ENCODE measurements at regions not wholly inside any gene's neighbourhood (a gene's known extent, or its start where the extent isn't known, plus 50 kb on each side); places are given as distances from the start of the nearest gene placed in this dataset.

DNA sequence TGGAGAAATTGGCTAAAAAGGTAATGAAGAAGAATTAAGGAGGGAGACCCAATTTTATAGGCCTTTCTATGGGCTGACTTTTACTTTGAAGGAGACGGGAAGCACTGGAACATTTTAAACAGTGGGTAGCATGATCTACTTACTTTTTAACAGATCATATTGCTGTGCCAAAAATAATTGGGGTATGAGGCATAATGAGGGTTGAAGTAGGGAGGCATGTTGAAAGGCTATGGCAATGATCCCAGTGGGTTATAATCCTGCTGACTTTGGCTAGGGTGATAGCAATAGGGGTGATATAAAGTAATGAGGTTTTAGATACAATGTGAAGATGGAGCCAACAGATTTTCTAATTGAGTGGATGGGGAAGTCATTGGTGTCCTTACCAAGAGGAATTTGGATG is 73.2 kb downstream of the GPR37 start:
- H3K27ac ChIP-seq: no peak overlapping the region
- WGBS, 10 experiments: 57 to 100% (median 86%) methylated on average over 1 of the region's 1 CpG; no CpG with 5 or more reads in 4 of the 10 experiments
- no peak overlapping the region for H3K4me3 ChIP-seq
- in situ Hi-C loops (cut with MboI; ENCODE audit: low pct_unique_long_range_greater_than_20kb in 2 of 9, low sequenced_read_pairs in 9 of 9, unreplicated experiment in 9 of 9): no loop called here
- H3K4me1 ChIP-seq (replicated peaks in 1 of 2): no peaks in the 10 kb centered on the region
- no peak for ATAC-seq (replicated peaks in 6 of 8)

DNA sequence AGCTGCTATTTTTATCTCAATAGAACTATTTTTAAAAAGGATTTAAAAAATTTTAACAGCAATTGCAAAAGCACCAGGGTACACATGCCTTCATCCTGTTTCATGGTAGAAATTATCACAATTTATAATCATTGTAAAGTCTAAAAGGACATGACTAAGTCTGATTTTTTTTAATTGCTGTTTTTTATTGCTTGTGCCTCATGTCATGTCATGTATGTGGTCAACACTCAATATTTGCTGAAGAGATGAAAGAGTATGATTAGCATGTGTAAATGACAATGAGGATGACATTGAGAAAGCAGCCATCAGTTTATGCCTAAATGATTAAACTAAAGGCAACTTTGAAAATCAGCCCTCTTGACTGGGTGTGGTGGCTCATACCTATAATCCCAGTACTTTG is 74.8 kb downstream of the GPR37 start:
- no peak overlapping the region for H3K4me3 ChIP-seq
- no peaks in the 10 kb centered on the region for H3K4me1 ChIP-seq (replicated peaks in 1 of 2)
- ATAC-seq (replicated peaks in 6 of 8): no peak
- H3K27ac ChIP-seq: no peak overlapping the region
- in situ Hi-C loops (cut with MboI; ENCODE audit: low pct_unique_long_range_greater_than_20kb in 2 of 9, low sequenced_read_pairs in 9 of 9, unreplicated experiment in 9 of 9): no loop called here

DNA sequence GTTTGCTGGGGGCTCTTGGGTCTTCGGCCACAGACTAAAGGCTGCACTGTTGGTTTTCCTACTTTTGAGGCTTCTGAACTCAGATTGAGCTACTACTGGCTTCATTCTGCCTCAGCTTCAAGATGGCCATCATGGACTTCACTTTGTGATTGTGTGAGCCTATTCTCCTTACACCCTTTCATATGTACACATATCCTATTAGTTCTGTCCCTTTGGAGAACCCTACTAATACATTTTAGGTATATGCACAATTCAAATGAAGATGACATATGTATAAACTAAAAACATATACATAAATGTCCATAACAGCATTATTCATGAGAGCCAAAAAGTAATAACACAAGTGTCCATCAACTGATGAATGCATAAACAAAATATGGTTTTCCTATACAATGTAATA is 75.7 kb downstream of the GPR37 start:
- H3K27ac ChIP-seq: no peak overlapping the region
- H3K4me1 ChIP-seq (replicated peaks in 1 of 2): no peaks in the 10 kb centered on the region
- whole genome bisulfite sequencing, 10 experiments: 43 to 80% (median 67%) methylated on average over 1 of the region's 1 CpG; no CpG with 5 or more reads in 7 of the 10 experiments
- H3K4me3 ChIP-seq: no peak overlapping the region
- peak in 3 of 8 experiments; percentile 37 to 84 (median 54) for ATAC-seq (replicated peaks in 6 of 8)
- in situ Hi-C loops (cut with MboI; ENCODE audit: low pct_unique_long_range_greater_than_20kb in 2 of 9, low sequenced_read_pairs in 9 of 9, unreplicated experiment in 9 of 9): no loop called here

DNA sequence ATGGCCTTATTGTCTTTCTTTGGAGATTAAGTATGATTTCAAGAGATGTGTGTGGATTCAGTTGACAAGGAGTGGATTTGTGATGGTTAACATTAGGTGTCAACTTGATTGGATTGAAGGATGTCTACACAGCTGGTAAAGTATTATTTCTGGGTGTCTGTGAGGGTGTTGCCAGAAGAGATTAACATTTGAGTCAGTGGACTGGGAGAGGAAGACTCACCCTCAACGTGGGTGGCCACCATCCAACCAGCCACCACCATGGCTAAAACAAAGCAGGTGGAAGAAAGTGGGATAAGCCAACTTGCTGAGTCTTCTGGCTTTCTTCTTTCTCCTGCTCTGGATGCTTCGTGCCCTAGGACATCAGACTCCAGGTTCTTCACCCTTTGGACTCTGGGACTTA is 76.1 kb downstream of the GPR37 start:
- 0 to 100% (median 20%) methylated on average over 1 to 2 of the region's 2 CpGs; no CpG with 5 or more reads in 3 of the 10 experiments for WGBS, 10 experiments
- ATAC-seq (replicated peaks in 6 of 8): peak in 3 of 8 experiments; percentile 41 to 67 (median 59)
- in situ Hi-C loops (cut with MboI; ENCODE audit: low pct_unique_long_range_greater_than_20kb in 2 of 9, low sequenced_read_pairs in 9 of 9, unreplicated experiment in 9 of 9): no loop called here

DNA sequence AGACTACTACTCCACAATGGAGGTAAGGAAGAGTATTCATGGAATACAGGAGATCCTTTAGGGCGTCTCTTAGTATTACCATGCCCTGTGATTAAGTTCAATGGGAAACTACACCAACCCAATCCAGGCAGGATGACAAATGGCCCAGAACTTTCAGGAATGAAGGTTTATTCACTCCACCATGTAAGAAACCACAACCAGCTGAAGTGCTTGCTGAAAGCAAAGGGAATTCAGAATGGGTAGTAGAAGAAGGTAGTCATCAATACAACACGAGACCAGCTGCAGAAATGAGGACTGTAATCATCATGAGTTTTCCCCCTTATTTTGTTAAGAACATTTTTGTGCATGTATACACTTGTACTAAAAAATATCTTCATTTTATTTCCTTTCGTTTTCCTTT is 76.6 kb downstream of the GPR37 start:
- Histone ChIP-seq H3K4me3 (no peak overlapping the region), H3K4me1 (replicated peaks in 1 of 2) (no peaks in the 10 kb centered on the region), H3K27ac (no peak overlapping the region)
- in situ Hi-C loops (cut with MboI; ENCODE audit: low pct_unique_long_range_greater_than_20kb in 2 of 9, low sequenced_read_pairs in 9 of 9, unreplicated experiment in 9 of 9): no loop called here
- 0 to 96% (median 50%) methylated on average over 1 to 3 of the region's 3 CpGs; no CpG with 5 or more reads in 1 of the 10 experiments for WGBS, 10 experiments
- no peak for ATAC-seq (replicated peaks in 6 of 8)

More for the DNA sequence above, 76.1 kb downstream of the GPR37 start:
- no peak overlapping the region for H3K4me3 ChIP-seq
- no peak overlapping the region for H3K27ac ChIP-seq
- H3K4me1 ChIP-seq (replicated peaks in 1 of 2): no peaks in the 10 kb centered on the region

DNA sequence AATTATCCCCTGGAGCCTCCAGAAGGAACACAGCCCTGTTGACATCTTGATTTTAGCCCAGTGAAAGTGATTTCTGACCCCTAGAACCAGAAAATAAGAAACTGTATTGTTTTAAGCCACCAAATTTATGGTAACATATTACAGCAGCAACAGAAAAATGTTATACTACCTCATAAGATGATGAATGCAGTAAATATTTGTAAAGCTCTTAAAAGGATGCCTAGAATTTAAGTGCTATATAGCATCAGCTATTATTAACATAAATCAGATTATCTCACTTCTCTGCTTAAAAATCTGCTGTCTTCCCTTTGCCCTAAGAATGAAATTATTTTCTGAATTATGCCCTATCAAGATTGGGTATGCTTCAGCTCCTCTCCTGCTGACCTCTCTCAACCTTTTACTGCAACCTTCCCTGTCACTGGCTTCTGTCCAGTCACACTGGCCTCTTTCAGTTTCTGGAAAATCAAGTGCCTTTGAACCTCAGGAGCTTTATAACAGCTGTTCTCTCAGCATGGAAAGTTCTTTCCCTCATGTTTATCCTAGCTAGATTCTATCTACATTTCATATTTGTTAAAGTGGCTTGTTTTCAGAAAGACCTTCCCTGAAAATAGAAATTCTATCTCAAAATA is 78.9 kb downstream of the GPR37 start:
- no peak overlapping the region for H3K4me3 ChIP-seq
- in situ Hi-C loops (cut with MboI; ENCODE audit: low pct_unique_long_range_greater_than_20kb in 2 of 9, low sequenced_read_pairs in 9 of 9, unreplicated experiment in 9 of 9): no loop called here
- H3K4me1 ChIP-seq (replicated peaks in 1 of 2): no peaks in the 10 kb centered on the region
- no peak overlapping the region for H3K27ac ChIP-seq
- ATAC-seq (replicated peaks in 6 of 8): no peak

DNA sequence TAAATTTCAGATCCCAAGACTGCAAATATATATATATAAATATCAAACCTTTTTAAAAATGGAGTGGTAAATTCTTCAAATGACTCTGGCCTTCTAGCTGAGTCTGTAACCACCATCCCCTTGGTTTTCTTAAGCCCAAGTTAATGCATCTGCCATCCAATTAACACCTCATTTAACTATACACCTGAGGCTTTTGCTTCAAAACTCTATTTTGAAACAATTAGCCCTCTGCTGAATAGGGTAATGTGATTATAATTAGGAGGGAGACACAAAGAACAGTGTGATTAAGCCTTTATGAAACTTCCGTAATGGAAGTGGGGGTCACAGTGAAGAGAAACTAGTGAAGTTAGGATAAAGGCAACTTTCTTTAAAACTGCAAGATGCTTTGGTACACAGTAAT is 83.6 kb downstream of the GPR37 start:
- 40 to 78% (median 60%) methylated on average over 1 of the region's 1 CpG; no CpG with 5 or more reads in 3 of the 10 experiments for WGBS, 10 experiments
- in situ Hi-C loops (cut with MboI; ENCODE audit: low pct_unique_long_range_greater_than_20kb in 2 of 9, low sequenced_read_pairs in 9 of 9, unreplicated experiment in 9 of 9): no loop called here
- no peak for ATAC-seq (replicated peaks in 6 of 8)
- Histone ChIP-seq H3K4me3 (no peak overlapping the region), H3K4me1 (replicated peaks in 1 of 2) (no peaks in the 10 kb centered on the region), H3K27ac (no peak overlapping the region)

DNA sequence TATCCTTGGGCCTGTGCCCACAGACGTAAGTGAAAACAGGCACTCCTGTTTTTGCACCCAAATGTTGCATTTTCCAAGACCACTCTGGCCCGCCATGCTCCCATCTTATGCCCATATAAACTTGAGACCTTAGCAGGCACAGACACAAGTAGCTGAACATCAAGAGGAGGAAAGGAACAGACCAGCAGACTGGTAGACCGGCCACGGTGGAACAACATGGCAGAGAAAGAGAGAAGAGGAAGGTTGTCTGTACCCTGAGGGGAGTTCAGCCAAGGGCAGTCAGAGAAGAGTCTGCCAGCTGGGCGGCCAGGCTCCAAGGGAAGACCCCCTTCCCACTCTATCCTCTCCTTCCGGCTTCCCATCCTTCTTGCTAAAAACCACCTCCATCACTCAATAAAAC is 85.3 kb downstream of the GPR37 start:
- Histone ChIP-seq H3K4me3 (no peak overlapping the region), H3K4me1 (replicated peaks in 1 of 2) (no peaks in the 10 kb centered on the region), H3K27ac (no peak overlapping the region)
- no peak for ATAC-seq (replicated peaks in 6 of 8)
- 7 to 100% (median 99%) methylated on average over 1 to 6 of the region's 6 CpGs; no CpG with 5 or more reads in 2 of the 10 experiments for WGBS, 10 experiments
- in situ Hi-C loops (cut with MboI; ENCODE audit: low pct_unique_long_range_greater_than_20kb in 2 of 9, low sequenced_read_pairs in 9 of 9, unreplicated experiment in 9 of 9): no loop called here

DNA sequence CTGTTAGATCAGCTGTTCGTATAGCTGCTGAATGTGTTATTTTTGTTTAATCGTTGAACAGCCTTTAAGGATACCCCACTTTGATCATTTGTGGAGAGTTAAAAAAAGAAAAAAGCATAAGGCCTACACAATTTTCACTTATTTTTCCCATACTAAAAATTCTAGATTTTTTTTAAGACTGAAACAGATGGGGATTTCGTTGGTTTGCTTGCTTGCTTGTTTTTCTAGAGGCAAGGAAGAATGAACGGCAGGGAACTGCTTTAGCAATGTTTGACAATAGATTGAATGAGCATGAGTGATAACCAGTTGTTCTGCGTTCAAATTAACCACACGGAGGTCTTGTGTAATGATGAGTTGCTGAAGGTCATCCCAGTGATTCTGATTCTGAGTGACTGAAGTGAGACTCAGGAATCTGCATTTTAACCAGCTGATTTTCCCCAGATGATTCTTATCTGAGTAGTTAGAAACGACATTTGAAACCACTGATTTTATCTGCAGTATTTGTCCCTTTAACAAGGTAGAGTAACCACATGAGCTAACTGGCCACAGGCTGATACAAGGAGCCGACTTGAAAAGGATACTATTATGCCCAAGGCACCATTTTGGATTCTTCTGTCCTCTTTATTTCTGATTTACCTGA is 85.9 kb downstream of the GPR37 start:
- no peaks in the 10 kb centered on the region for H3K4me1 ChIP-seq (replicated peaks in 1 of 2)
- no peak overlapping the region for H3K4me3 ChIP-seq
- no peak for ATAC-seq (replicated peaks in 6 of 8)
- 16 to 85% (median 51%) methylated on average over 2 to 8 of the region's 8 CpGs; no CpG with 5 or more reads in 1 of the 10 experiments for WGBS, 10 experiments
- no peak overlapping the region for H3K27ac ChIP-seq
- in situ Hi-C loops (cut with MboI; ENCODE audit: low pct_unique_long_range_greater_than_20kb in 2 of 9, low sequenced_read_pairs in 9 of 9, unreplicated experiment in 9 of 9): no loop called here

DNA sequence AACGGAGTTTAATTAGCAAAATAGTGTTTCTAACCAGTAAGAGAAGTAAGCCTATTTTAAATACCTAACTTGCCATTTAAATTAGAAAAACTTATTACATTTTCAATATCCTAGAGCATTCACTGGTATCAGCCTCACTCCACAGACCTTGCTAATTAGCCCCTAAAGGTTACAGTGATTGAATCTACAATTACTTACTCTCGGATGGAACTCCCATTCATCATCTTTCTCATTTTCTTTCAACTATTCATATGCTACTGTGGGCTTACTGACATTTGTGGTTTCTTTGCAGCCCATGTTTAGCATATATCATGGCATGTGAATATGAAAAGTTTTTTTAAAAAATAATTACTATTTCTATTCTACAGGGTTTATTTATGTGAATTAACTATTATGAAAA is 86.4 kb downstream of the GPR37 start:
- Histone ChIP-seq H3K4me1 (replicated peaks in 1 of 2) (no peaks in the 10 kb centered on the region), H3K27ac (no peak overlapping the region), H3K4me3 (no peak overlapping the region)
- ATAC-seq (replicated peaks in 6 of 8): no peak
- WGBS, 10 experiments: 0 to 83% (median 65%) methylated on average over 2 of the region's 2 CpGs; no CpG with 5 or more reads in 1 of the 10 experiments
- in situ Hi-C loops (cut with MboI; ENCODE audit: low pct_unique_long_range_greater_than_20kb in 2 of 9, low sequenced_read_pairs in 9 of 9, unreplicated experiment in 9 of 9): no loop called here

DNA sequence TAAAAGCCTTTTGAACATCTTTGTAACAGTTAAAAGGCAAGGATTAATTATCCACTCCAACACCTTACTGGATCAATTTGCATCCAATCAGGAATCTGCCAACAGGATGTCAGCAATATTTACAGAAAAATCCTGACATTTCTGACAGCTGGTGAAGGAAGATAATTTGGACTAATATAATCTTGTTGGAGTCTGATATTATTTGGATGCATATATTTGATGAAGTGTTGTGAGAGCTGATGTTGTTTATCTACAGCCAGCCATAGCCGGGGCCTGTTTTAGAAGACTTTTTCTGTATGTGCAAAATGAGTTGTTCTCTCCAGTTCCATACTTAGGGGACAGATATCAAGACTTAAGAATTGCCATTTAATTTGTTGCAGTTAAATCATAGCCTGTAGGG is 91.1 kb downstream of the GPR37 start:
- H3K4me3 ChIP-seq: no peak overlapping the region
- 29 to 100% (median 80%) methylated on average over 1 of the region's 1 CpG; no CpG with 5 or more reads in 6 of the 10 experiments for WGBS, 10 experiments
- no peaks in the 10 kb centered on the region for H3K4me1 ChIP-seq (replicated peaks in 1 of 2)
- H3K27ac ChIP-seq: no peak overlapping the region
- in situ Hi-C loops (cut with MboI; ENCODE audit: low pct_unique_long_range_greater_than_20kb in 2 of 9, low sequenced_read_pairs in 9 of 9, unreplicated experiment in 9 of 9): no loop called here
- no peak for ATAC-seq (replicated peaks in 6 of 8)

DNA sequence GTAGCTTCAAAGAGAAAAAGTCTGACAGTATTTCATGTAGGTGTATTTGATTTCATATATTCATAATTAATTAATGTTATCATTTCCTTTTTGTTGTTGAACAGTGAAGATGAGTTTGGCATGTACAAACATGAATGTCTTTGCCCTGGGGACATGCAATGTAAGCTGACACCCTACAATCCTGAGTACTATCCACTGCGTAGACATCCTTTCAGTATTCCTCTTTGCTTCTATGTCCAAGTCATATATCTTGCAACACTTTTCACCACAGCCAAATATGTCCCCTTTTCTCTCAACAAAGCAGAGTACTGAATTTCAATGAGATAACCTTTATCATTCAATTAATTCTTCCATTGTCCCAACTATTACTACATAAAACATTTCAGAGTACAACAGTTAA is 93.6 kb downstream of the GPR37 start:
- ATAC-seq (replicated peaks in 6 of 8): peak in 3 of 8 experiments; percentile 57 to 86 (median 81)
- in situ Hi-C loops (cut with MboI; ENCODE audit: low pct_unique_long_range_greater_than_20kb in 2 of 9, low sequenced_read_pairs in 9 of 9, unreplicated experiment in 9 of 9): no loop called here
- no peak overlapping the region for H3K27ac ChIP-seq
- 11 to 100% (median 83%) methylated on average over 1 of the region's 1 CpG; no CpG with 5 or more reads in 3 of the 10 experiments for WGBS, 10 experiments
- H3K4me3 ChIP-seq: no peak overlapping the region
- no peaks in the 10 kb centered on the region for H3K4me1 ChIP-seq (replicated peaks in 1 of 2)

DNA sequence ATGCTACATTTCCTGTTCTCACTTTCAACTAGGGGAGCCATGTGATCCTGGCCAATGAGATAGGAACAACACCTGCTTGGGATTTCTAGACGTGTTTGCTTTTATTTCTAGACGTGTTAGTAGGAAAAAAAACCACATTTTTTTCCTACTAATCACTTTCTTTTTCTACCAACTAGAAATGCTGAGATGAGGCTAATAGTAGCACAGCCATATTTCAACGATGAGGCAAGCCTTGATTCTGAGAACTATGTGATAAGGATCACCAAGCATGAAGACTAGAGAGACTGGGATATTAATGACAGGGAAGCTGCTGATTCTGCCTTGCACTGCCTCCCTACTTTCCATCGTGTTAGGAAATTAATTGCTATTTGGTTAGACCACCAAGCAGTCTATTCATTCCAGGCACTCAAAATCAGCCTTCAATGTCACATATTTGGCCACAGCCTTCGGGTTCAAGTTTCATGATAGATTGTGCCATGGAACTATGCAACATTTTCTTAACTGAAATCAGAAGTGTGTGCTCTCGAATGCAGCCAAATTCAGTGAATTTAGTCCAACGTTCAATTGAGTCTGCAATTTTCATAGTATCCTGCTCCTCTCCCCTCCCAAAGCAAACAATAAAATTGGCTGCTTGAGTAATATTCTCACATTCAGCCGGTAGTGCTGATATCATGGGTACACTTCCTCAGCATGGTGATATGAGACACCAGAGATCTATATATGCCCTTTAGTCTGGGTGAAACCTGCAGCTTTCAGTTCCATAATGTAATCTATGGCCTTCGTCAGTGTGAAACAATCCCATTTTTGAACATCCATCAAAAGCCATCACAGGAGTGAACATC is 98.1 kb downstream of the GPR37 start:
- in situ Hi-C loops (cut with MboI; ENCODE audit: low pct_unique_long_range_greater_than_20kb in 2 of 9, low sequenced_read_pairs in 9 of 9, unreplicated experiment in 9 of 9): no loop called here
- H3K27ac ChIP-seq: no peak overlapping the region
- H3K4me3 ChIP-seq: no peak overlapping the region
- no peak for ATAC-seq (replicated peaks in 6 of 8)
- no peaks in the 10 kb centered on the region for H3K4me1 ChIP-seq (replicated peaks in 1 of 2)
- 1 to 100% (median 79%) methylated on average over 1 to 8 of the region's 9 CpGs; no CpG with 5 or more reads in 1 of the 10 experiments for WGBS, 10 experiments
